NAMALWA (cell line): ENCODE measurements at regions not wholly inside any gene's neighbourhood (a gene's known extent, or its start where the extent isn't known, plus 50 kb on each side); places are given as distances from the start of the nearest gene placed in this dataset.

Experiments
- DNase-seq: peaks from one replicate; pipeline ENCODE4 v3.0.0-alpha.2; 2015; ENCODE audit warnings: low spot score

DNA sequence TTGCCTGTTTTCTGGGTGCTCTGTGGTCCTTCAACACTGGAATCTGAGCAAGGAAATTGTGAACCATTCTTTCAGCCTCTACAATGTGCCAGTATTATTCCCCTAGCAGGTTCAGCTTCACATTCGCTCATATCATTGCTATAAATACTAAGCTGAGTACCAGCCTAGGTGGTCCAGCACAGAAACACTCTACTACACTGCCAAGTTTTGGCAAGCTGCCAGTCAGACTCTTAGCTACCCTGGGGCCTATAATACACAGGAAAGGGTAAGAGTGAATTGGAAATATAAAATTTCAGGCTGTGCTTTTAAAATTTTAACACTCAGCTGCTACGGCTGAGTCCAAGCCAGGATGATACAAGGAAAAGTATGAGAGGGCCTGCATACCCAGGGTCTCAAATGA, 49.9 kb upstream of the PPP1R3A start:
- no peak for DNase-seq
